ENCODE measurements at regions not wholly inside any gene's neighbourhood (a gene's known extent, or its start where the extent isn't known, plus 50 kb on each side); places are given as distances from the start of the nearest gene placed in this dataset.

GRCh38 chr14:53847881-53848280 lies 108.7 kb downstream of the BMP4 start:
- DNase-seq (no peak), ATAC-seq (no peak)
- intact Hi-C loops (cut with DNase I), result no loop called here
- WGBS (ENCODE audit: insufficient coverage, low coverage, low lambda C conversion rate, missing lambda C conversion rate), result 85% methylated on average over 7 of the region's 7 CpGs
- no peak overlapping the region for H3K4me3 ChIP-seq
- TF ChIP-seq POLR2A (IDR thresholded peaks at IDR 0.05) (no peak), CTCF (IDR thresholded peaks at IDR 0.05) (no peak)
- H3K36me3 ChIP-seq, result no peaks in the 10 kb centered on the region
- no peaks in the 10 kb centered on the region for H3K9me3 ChIP-seq
- no peaks in the 10 kb centered on the region for H3K27me3 ChIP-seq
- H3K4me1 ChIP-seq, result no peaks in the 10 kb centered on the region
- no peak overlapping the region for H3K27ac ChIP-seq

GRCh38 chr14:53847057-53847456 lies 109.6 kb downstream of the BMP4 start:
- TF ChIP-seq POLR2A (IDR thresholded peaks at IDR 0.05), result no peak
- TF ChIP-seq CTCF (IDR thresholded peaks at IDR 0.05), result no peak
- WGBS (ENCODE audit: insufficient coverage, low coverage, low lambda C conversion rate, missing lambda C conversion rate), result 83% methylated on average over 1 of the region's 1 CpG
- DNase-seq, result no peak
- H3K27me3 ChIP-seq, result no peaks in the 10 kb centered on the region
- ATAC-seq, result no peak
- no peaks in the 10 kb centered on the region for H3K4me1 ChIP-seq
- intact Hi-C loops (cut with DNase I), result no loop called here
- no peaks in the 10 kb centered on the region for H3K36me3 ChIP-seq
- no peak overlapping the region for H3K4me3 ChIP-seq
- no peak overlapping the region for H3K27ac ChIP-seq
- no peaks in the 10 kb centered on the region for H3K9me3 ChIP-seq

GRCh38 chr14:53845813-53846693 lies 110.6 kb downstream of the BMP4 start:
- Histone ChIP-seq H3K27me3 (no peaks in the 10 kb centered on the region), H3K9me3 (no peaks in the 10 kb centered on the region), H3K4me1 (no peaks in the 10 kb centered on the region), H3K36me3 (no peaks in the 10 kb centered on the region), H3K4me3 (no peak overlapping the region), H3K27ac (no peak overlapping the region)
- DNase-seq (no peak), ATAC-seq (no peak)
- intact Hi-C loops (cut with DNase I), result no loop called here
- 66% methylated on average over 8 of the region's 8 CpGs for WGBS (ENCODE audit: insufficient coverage, low coverage, low lambda C conversion rate, missing lambda C conversion rate)
- TF ChIP-seq CTCF (IDR thresholded peaks at IDR 0.05) (no peak), POLR2A (IDR thresholded peaks at IDR 0.05) (no peak)

- Histone ChIP-seq H3K27ac (no peak overlapping the region), H3K36me3 (no peaks in the 10 kb centered on the region), H3K27me3 (no peaks in the 10 kb centered on the region), H3K4me1 (no peaks in the 10 kb centered on the region), H3K9me3 (no peaks in the 10 kb centered on the region), H3K4me3 (no peak overlapping the region)
- TF ChIP-seq POLR2A (IDR thresholded peaks at IDR 0.05) (no peak), CTCF (IDR thresholded peaks at IDR 0.05) (no peak)
- DNase-seq (peak in 1 of 3 donors; percentile 31), ATAC-seq (peak; percentile 57 to 95 (median 68))
- intact Hi-C loops (cut with DNase I), result no loop called here
- WGBS (ENCODE audit: insufficient coverage, low coverage, low lambda C conversion rate, missing lambda C conversion rate), result 13% methylated on average over 4 of the region's 4 CpGs
Measured at GRCh38 chr14:53842938-53843337, 113.7 kb downstream of the BMP4 start.
